T47D (cell line): ENCODE measurements at regions not wholly inside any gene's neighbourhood (a gene's known extent, or its start where the extent isn't known, plus 50 kb on each side); places are given as distances from the start of the nearest gene placed in this dataset.

ENCODE experiments used
- DNase-seq, 2 experiments: peaks; one replicate each; pipeline versions ENCODE4 v3.0.0 to v3.0.0-alpha.2; 2011 to 2012; ENCODE audit warnings: low read depth in 1 of 2, low spot score in 1 of 2
- JUND ChIP-seq: IDR thresholded peaks from 2 replicates; pipeline ENCODE4 v1.6.1; 2012; ENCODE audit warnings: low read depth
- in situ Hi-C: cut with HindIII; loops from 2 replicates; pipeline ENCODE4 v1.10.0; 2016; ENCODE audit warnings: low sequenced_read_pairs, low pct_unique_long_range_greater_than_20kb

- in situ Hi-C loops = no loop called here
- no peak for TF ChIP-seq JUND
- no peak for DNase-seq
These were observed 249.2 kb downstream of the NR2F1-AS1 start for GRCh38 chr5:93331863-93332262.

GRCh38 chr5:93331241-93331640 lies 249.8 kb downstream of the NR2F1-AS1 start:
- in situ Hi-C loops = no loop called here
- no peak for DNase-seq
- no peak for TF ChIP-seq JUND

- no peak for DNase-seq
- in situ Hi-C loops = no loop called here
- no peak for TF ChIP-seq JUND
These were observed 250.5 kb downstream of the NR2F1-AS1 start for GRCh38 chr5:93330506-93330905.

GRCh38 chr5:93329756-93330155 lies 251.3 kb downstream of the NR2F1-AS1 start:
- TF ChIP-seq JUND = no peak
- no peak for DNase-seq
- in situ Hi-C loops = no loop called here

- TF ChIP-seq JUND = no peak
- DNase-seq = no peak
- in situ Hi-C loops = no loop called here
These were observed 252.2 kb downstream of the NR2F1-AS1 start for GRCh38 chr5:93328833-93329232.

GRCh38 chr5:93327605-93328004 lies 253.4 kb downstream of the NR2F1-AS1 start:
- in situ Hi-C loops = no loop called here
- no peak for DNase-seq
- no peak for TF ChIP-seq JUND

GRCh38 chr5:93325946-93326345 lies 255.1 kb downstream of the NR2F1-AS1 start:
- no peak for DNase-seq
- in situ Hi-C loops = no loop called here
- TF ChIP-seq JUND = no peak

GRCh38 chr5:93322974-93323860 lies 257.8 kb downstream of the NR2F1-AS1 start:
- TF ChIP-seq JUND = no peak
- in situ Hi-C loops = no loop called here
- no peak for DNase-seq

GRCh38 chr5:93320920-93321445 lies 260.0 kb downstream of the NR2F1-AS1 start:
- no peak for TF ChIP-seq JUND
- no peak for DNase-seq
- in situ Hi-C loops = no loop called here

GRCh38 chr5:93313672-93314071 lies 267.3 kb downstream of the NR2F1-AS1 start:
- no peak for DNase-seq
- in situ Hi-C loops = no loop called here
- TF ChIP-seq JUND = no peak

- in situ Hi-C loops = no loop called here
- no peak for TF ChIP-seq JUND
- no peak for DNase-seq
These were observed 269.1 kb downstream of the NR2F1-AS1 start for GRCh38 chr5:93311881-93312280.

GRCh38 chr5:93307557-93307956 lies 273.5 kb downstream of the NR2F1-AS1 start:
- in situ Hi-C loops = no loop called here
- DNase-seq = no peak
- no peak for TF ChIP-seq JUND

- TF ChIP-seq JUND = no peak
- in situ Hi-C loops = no loop called here
- DNase-seq = peak in 1 of 2 experiments; percentile 54
These were observed 275.0 kb downstream of the NR2F1-AS1 start for GRCh38 chr5:93305984-93306383.
